Fibroblast of the aortic adventitia (primary cell): ENCODE measurements at regions not wholly inside any gene's neighbourhood (a gene's known extent, or its start where the extent isn't known, plus 50 kb on each side); places are given as distances from the start of the nearest gene placed in this dataset.

Source experiments
- DNase-seq: peaks from one replicate; pipeline ENCODE4 v3.0.0-alpha.2; 2010; ENCODE audit warnings: low read depth
- H3K4me3 ChIP-seq: 2 replicates; pipeline ENCODE4 v1.5.1; 2011; ENCODE audit warnings: low read depth, mild to moderate bottlenecking, control low read depth, low read length, moderate library complexity
- CTCF ChIP-seq: IDR thresholded peaks from 2 replicates; pipeline ENCODE4 v1.5.1; 2011; ENCODE audit warnings: mild to moderate bottlenecking, low read length, control low read depth, inconsistent platforms; ENCODE audit not compliant: insufficient read depth

- no peak for DNase-seq
- no peak overlapping the region for H3K4me3 ChIP-seq
- no peak for TF ChIP-seq CTCF
Observed at GRCh38 chr10:130479926-130480325, 343.7 kb downstream of the GLRX3 start.

GRCh38 chr10:130480491-130480890, 344.3 kb downstream of the GLRX3 start:
- H3K4me3 ChIP-seq: no peak overlapping the region
- no peak for TF ChIP-seq CTCF
- DNase-seq: no peak

- no peak for TF ChIP-seq CTCF
- no peak overlapping the region for H3K4me3 ChIP-seq
- no peak for DNase-seq
Observed at GRCh38 chr10:130481076-130481930, 345.1 kb downstream of the GLRX3 start.

DNA sequence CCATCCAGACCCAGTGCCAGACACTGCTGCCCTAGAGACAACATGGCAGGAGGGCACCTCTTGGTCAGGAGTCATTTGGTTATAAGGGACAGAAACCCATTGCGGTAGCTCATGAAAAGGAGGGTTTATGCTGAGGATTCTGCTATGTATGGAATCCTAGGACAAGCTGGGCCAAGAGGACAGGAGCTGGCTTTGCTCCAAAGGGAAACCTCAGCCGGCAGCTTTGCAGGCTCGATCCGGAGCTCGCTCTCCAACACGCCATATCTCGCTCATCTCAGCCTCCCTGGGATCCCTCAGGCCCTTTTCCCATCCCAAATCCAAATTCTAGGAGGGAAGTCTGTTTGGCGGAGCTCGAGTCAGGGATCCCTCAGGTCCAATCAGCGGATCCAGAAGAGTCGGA, 345.7 kb downstream of the GLRX3 start:
- no peak for DNase-seq

DNA sequence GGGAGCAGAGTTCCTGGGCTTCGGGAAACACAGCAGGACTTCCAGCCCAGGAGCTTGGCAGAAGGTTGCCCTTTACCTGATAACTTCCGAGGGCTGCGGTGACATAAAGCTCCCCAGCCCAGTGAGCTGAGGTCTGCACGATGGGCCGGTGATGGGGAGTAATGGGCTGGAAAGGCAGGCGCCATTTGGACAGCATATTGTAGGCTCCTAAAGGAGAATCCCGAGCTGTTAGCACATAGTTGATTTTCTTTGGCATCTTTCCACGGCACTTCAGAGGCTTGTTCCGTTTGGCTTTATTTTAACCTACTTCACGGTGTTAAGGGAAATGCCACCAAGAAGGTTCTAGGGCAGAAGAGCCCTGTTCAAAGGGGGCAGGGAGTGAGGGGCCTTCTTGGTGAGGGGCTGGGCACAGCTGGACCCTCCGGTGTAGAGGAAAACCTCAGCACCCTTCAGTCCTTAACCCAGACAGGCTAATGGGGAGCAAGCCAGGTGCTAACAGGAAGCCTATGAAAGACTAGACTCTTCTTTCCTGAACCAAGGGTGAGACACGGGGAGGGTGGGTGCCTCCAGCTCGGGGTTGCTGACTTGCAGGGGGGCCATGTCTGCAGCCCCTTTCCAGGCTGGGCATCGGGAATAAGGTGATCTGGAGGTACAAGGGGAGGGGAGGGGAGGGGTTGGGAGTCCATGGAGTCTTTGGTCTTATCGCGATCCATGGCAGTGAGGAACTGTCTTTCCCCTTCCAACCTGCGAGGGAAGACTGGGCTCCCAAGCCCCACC, 347.7 kb downstream of the GLRX3 start:
- TF ChIP-seq CTCF: no peak
- H3K4me3 ChIP-seq: no peak overlapping the region
- DNase-seq: no peak

More for the DNA sequence above, 345.7 kb downstream of the GLRX3 start:
- TF ChIP-seq CTCF: no peak
- no peak overlapping the region for H3K4me3 ChIP-seq

- no peak for TF ChIP-seq CTCF
- H3K4me3 ChIP-seq: no peak overlapping the region
- DNase-seq: no peak
Observed at GRCh38 chr10:130484468-130485180, 348.4 kb downstream of the GLRX3 start.
